IPS DF 4.7 (cell line): ENCODE measurements at regions not wholly inside any gene's neighbourhood (a gene's known extent, or its start where the extent isn't known, plus 50 kb on each side); places are given as distances from the start of the nearest gene placed in this dataset.
"Not testable (repeated sequence)": the region's sequence is repeated elsewhere in the genome, so short reads cannot be mapped to it uniquely, and the experiment has no call there.

Experiments used
- DNase-seq: peaks from one replicate; pipeline ENCODE4 v3.0.0-alpha.2; 2013; ENCODE audit warnings: low spot score; ENCODE audit errors: extremely low read depth

DNA sequence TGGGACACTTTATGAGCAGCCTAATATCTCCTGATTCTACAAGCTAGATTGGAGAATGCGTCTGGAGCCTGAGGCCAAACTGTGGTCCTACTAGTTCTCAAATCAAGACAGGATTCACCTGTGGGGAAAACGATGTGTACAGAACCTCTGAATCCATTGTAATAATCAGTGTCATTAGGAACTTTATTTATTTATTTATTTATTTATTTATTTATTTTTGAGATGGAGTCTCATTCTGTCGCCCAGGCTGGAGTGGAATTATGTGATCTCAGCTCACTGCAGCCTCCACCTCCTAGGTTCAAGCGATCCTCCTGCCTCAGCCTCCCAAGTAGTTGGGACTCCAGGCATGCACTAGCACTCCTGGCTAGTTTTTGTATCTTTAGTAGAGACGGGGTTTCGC is 52.6 kb upstream of the KIF26B start:
- DNase-seq: not testable (repeated sequence)

DNA sequence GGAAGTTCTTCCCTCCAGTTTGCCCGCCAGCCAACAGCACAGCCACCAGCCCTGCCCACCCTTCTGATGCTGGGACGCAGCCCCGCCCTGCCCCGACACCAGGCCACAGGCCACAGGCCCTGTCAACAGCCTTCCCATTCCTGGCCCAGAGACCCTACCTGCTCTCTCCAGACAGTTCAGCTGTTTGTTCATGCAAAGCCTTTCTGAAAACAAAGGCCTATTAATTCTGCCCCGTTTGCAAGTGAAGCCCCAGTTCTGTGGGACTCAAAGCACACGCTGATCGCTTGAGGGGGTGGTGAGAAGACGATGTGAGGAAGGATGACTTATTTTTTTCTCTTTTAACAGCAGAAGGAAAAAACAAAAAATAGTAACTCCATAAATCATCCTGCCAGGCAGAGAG is 55.4 kb upstream of the KIF26B start:
- DNase-seq: no peak

DNA sequence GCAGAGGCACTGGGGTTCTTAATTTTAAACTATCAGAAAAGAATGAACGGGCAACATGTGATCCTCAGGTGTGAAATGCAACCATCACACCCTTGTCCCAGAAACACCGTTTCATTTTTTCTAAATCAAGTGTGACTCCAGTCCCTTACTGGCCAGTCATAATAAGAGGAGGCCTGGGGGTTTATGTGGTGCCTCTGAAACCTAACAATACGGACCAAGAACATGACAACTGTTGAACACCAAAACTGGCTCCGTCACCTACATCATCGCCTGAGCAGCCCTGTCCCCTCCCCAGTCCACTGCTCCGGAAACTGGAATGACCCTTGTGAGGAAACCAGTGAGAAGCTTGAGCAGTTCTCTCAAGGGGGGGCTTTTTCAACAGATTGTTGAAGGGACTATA is 55.9 kb upstream of the KIF26B start:
- no peak for DNase-seq

DNA sequence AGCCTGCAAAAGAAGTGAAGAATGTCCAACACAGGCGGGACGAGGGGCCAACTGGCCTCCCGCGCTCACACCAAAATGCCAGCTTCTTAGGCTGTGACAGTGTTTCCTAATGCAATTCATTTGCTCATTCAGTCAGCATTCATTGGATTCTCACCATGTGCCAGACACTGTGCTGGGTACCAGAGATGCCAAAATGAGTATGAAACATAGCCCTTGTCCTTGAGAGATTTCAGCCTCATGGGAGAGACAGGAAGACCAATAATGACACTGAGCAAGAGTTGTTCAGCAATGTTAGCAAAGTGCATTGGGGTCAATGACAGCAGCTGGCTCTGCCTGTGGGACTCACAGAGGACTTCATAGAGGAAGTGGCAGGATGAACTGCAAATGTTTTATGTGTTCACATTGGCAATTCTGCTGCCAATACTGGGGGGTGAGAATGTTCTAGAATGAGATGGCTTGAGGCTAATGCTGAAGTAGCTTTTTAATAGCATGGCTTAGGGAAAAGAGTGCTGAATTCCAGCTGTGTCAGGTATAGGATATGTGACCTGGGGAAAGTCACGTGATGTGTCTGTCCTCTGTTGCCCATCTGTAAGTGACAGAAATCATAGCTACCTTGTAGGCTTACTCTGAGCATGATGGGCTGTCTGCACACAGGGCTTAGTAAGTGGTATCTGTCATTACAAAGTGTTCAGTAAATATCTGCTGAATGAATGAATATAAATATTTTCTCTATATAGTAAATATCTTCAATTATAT is 58.3 kb upstream of the KIF26B start:
- no peak for DNase-seq

DNA sequence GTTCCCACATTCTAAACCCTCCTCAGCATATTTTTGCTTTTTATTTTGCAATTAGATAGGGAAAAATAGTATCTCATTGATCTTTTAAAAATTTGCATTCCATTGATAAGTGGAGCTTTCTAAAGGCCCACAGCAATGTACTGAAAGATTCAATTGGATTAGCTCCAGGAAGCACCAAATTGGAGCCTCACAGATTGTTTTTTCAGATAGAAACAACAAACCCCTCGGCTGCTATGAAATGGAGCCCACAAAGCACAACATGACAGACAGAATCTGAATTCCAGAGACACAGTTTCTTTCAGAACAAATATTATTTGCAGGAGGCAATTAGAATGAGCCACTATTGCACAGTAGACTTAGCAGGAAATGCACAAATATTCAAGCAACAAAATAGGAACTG is 58.9 kb upstream of the KIF26B start:
- no peak for DNase-seq

DNA sequence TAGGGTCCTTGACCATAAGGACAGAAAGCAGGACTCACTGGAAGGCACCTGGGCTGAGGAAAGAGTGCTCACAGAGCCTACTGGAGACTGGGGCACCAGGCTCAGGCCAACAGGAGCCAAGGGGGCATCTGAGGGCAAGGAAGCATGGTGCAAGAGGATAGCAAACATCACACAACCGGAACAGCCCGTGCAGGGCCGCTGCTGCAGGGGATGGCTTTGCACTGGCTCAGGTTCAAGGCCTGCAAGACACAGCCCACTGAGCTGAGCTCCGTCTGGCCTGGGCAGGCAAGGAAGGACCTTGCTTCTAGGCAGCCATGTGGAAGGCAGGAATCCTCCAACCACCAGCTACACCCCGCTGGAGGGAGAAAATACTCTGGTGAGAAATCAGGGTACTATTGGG is 59.8 kb upstream of the KIF26B start:
- DNase-seq: no peak

DNA sequence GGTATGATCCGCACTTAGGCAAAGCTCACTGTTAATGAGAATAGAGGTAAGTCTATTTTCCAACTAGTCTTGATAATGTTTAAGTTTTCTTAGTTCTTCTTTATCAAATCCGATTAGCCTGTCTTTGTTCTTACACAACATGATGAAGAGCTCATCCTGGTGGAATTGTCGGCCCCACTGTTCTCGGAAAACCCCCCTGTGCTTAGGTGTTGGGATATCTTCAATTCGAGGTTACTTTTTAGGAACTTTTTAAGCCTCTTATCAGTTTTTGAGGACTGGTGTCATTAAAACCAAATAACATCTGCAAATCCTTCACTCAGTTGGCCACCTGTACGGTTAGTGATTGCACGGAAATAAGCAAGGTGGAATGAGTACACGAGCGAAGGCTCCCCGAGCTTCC is 60.7 kb upstream of the KIF26B start:
- no peak for DNase-seq

DNA sequence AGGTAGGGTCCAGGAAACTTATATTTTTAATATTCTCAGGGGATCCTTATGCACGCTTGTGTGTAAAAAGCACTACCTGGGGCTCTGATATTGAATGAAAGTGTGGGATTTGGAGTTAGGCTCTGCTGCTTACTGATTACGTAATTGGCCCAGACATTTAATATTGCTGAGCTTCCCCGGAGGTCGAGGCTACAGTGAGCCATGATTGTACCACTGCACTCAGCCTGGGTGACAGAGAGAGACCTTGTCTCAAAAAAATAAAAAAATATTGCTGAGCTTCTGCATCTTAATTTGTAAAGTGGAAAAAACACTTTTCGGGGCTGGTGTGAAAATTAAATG is 62.2 kb upstream of the KIF26B start:
- no peak for DNase-seq

DNA sequence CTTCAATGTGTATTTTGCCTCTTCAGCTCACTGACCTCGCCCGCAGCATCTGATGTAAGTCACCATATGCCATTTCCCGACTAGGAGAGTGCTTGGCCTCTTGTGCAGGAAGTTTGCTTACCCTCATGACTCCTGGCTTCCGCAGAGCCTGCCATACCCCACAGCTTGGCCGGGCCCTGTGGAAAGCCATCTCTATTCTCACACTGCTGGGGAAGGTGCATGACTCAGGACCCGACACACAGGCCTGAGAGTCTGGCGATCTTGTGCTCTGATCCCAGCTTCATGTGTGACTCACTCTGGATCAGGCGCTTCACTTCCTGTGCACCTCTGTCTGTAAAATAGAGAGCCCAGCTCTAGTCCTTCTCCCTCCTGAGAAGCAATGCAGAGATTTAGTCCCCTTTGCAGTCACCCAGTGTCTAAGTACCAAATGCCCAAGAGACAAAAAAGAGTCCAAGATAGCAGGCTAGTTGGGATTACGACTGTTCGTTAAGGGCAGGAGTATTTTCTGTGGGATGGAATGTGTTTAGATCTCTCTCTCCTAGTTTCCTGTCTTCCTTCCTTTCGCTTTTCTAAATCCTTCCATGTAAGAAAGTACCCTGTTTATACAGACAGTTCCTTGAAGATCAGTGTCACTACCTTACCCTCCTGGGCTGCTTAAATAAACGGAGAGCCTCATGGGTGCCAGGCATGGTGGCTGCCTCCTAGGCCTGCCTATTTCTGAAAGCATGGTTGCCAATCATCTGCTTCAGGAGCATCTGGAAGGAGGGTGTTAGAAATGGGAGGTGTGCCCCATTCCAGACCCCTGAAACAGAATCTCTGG is 62.8 kb upstream of the KIF26B start:
- DNase-seq: no peak

DNA sequence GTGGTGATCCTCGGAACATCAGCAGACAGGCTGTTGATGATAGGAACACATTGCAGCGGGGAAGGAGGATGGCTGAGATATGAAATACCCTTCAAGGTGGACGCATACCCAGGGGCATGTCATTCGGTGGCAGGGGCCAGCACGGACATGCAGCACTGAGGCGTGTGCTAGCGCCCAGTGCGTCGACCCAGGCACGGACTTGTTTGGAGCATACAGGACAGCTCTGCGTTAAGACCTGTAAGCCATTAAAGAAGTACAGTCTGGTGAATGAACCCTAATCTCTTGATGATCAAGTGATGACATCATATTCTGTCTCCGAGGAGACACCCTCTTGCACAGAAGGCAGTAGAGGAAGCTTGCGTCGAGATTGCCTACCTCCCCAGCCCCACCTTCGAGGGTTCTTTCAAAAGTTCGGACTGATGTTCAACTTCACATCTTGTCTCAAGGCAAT is 63.6 kb upstream of the KIF26B start:
- DNase-seq: no peak

DNA sequence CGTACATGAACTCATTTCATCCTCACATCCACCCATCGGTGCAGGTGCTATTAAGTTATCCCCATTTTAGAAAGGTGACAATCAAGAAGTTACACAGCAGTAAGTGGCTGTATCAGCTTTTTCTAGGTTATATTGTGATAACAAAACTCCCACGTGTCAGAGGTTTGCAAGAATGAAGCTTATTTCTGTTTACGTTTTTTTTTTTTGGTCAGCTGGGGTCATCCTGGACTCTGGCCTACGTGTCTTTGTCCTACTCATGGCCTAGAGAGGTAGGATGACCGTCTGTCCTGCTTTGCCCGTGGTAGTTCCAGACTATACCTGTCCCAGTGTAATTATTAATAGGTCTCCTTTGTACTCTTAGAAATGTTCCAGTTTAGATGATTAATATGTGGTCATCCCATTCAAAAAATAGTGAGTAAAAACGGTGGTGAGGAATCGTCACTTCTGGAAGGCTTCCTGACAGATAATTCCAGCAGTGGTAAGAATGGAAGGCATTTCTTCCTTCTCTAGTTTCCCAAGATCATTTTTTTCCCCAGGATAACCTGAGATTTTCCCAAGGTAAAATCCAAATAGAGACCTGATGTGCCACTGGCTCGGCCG is 64.2 kb upstream of the KIF26B start:
- no peak for DNase-seq

DNA sequence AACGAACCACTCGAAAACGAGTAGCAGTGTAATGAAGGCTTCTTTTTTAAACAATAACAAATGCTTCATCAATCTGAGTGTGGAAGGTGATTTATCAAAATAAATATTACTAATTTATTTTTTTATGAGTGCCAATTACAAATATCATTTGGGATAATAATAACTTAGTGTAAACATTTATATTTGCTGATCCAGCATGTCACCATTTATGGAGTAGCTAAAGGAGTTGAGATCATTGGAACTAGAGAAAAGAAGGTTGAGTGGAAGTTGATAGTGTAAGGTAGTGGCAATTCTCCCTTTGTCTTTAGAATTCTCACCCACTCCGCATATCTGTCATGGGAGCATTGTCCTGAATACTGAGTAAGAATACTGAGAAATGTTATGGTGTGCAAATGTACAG is 67.1 kb upstream of the KIF26B start:
- no peak for DNase-seq

DNA sequence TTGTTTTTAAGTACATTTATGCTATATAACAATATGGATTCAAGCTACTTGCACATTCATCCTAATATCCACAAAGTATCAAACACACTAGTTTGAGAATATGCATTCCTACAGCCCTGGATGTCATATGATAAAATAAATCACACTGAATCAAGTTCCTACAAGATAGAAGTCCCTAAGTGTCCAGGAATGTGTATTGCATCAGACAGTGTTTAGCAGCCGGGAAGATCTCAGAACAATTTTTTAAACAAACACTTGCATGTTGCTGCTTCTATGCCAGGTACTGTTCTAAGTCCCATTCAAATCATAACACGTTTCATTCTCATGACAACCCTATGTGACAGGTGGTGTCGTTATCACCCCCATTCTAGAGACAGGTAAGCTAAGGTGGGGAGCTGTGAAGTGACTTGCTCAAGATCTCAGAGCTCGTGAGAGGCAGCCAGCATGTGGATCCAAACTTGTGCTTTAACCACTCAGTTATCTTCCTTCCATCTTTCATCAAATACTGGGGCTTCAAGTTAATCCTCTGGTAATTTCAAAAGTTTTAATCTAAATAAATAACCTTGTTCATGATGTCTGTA is 68.3 kb upstream of the KIF26B start:
- DNase-seq: no peak

DNA sequence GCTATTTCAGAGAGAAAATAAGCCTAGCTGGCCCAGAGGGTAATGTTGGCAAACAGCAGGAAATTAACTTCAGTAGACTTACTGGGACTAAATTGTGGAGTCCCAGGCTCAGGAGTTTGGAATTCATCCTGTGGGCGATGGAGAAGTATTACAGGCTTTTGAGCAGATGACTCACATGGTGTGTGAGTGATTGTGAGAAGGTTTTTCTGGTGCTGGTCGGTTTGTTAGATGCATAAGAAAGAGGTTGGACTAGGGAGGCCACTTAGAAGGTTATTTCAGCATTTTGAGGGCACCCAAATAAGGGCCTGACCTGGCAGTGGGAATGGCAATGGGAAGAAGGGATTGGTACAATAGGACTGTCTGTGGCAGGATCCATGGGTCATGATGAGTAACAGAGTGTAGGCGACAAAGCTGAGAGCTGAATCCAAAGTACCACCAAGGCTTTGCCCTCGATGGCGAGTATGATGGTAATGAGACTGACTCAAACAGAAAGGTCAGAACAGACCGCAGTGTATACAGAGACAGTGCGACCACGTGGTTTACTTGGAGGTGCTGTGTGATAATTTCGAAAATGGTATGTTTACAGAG is 69.2 kb upstream of the KIF26B start:
- no peak for DNase-seq

DNA sequence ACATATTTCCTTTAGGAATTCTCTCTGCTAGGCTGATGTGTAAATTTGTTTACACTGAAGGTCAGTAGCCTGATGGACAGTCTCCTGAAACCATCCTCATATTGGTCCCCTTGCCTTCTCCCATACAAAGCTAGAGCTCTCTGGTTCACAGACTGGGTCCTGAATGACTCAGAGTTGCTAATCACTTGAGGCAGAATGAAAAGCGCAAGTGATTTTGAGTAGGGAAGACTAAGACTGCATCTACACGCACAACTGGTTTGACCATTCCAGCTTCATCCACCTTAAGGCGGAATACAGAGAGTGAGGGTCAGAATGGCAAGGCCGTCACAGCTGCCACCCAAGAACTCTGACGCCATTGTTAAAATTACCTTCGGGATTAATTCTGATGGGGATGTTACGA is 70.2 kb upstream of the KIF26B start:
- no peak for DNase-seq

DNA sequence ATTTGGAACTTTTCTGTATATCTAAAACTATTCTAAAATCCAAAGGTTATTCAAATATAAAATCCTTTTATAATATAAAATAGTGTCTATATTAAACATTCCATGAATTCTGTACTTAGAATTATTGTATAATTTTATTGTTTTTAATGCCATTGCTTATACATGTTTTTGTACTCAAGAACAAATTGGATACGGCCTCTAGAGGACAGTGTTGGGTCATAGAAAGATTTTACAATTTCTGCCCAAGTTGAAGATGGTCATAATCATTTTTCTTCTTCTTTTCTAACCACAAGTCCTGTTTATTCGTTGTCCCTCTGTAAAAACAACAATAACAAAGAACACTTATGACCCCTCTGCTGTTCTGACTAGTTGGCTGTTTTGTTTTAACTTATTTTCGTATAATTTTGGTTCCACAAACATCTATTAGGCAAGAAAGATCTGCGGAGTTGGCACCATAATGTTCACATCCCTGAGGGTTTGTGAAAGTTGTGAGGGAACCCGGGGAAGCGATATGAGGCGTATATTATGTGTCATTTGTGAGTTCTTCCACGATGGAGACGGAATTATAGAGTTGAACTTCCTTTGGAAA is 75.7 kb upstream of the KIF26B start:
- DNase-seq: no peak

DNA sequence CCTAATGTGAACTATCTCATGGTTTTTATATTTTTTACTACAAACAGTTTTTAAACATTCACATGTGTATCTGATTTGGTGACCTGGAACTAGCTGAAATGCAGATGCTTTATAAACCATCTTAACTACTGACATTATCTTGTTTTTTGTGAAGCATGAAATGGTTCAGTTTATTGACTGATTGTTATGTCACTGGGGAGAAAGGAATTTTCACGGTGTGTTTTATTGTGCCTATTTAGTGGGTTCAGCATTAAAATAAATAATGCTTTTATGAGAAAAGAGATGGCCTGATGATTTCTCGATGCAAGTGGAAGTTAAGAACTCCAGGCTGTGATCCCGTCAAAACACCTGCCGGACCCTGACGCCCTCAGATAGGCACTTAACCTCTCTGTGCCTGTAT is 79.9 kb upstream of the KIF26B start:
- DNase-seq: no peak

DNA sequence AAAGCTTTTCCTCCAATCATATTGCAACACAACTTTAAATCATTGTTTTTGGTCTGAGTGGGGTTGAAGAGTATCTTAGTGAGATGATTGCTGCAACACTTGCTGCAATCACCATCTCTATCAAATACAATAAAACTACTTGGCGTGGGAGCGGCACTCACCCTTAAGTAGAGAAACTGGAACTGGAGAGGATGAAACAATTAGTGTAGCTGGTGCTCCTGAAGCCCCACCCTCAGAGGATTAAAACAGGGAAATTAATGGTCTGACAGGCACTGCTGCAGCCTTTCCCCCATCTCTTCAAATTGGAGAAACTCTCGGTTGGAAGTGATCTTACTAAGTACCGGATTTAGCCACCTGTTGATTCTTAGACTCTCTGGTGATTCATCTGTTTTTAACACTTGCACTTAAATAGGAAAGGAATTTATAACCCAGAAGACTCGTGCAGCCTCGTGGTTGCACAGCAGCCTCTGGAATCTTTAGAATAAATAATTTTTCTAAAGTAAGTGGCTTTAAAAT is 80.5 kb upstream of the KIF26B start:
- DNase-seq: no peak

DNA sequence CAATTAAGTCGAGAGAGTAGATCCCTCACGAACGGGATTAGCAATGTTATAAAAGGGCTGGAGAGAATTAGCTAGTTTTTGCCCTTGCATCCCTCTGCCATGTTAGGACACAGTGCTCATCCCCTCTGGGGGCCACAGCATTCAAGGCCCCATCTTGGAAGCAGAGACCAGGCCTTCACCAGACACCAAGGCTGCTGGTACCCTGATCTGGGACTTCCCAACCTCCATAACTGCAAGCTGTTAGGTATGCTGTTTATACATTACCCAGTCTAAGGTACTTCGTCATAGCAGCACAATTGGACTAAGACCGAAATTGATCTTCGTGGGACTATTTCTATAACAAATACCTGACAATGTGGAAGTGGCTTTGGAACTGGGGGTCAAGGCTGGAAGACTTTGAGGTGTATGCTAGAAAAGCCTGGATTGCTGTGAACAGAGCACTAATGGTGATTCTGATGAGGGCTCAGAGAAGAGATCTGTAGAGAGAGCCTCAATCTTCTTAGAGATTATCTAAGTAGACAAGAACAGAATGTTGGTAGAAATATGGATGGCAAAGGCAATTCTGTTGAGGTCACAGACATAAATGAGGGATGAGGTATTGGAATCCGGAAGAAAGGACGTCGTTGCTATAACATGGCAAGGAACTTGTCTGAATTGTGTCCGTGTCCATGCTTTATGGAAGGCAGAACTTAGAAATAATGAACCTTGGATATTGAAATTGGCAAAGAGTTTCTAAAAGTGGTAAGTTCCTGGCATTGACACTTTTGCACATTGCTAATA is 83.8 kb upstream of the KIF26B start:
- no peak for DNase-seq

DNA sequence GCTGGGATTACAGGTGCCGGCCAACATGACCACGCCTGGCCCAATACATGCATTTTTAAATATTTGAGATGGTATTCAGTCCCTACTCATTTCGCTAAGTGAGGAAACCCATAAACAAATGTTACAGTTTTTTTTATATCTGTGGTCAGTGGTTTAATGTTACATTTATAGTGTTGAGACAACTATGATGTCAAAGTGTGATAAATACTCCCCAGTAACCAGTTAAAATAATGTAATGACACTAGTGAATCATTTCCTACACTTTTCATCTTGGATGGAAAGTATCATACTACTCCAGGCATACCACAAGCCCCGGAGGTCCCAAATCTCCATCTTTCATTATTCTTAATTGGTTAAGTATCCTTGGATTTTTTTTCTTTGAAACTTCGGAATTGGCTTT is 87.5 kb upstream of the KIF26B start:
- no peak for DNase-seq
